CD4-positive, alpha-beta T cell treated with Interleukin-17A for 4 hours (primary cell): ENCODE measurements at regions not wholly inside any gene's neighbourhood (a gene's known extent, or its start where the extent isn't known, plus 50 kb on each side); places are given as distances from the start of the nearest gene placed in this dataset.
"Not testable (repeated sequence)": the region's sequence is repeated elsewhere in the genome, so short reads cannot be mapped to it uniquely, and the experiment has no call there.

Experiments used
- DNase-seq: peaks from one replicate; pipeline ENCODE4 v3.0.0-alpha.2; 2020; ENCODE audit warnings: mixed read lengths

- DNase-seq: no peak
Measured at GRCh38 chr1:29427614-29428279, 191.4 kb downstream of the PTPRU start.

- DNase-seq: no peak
Measured at GRCh38 chr1:29426701-29427279, 190.5 kb downstream of the PTPRU start.

- DNase-seq: no peak
Measured at GRCh38 chr1:29425631-29426030, 189.3 kb downstream of the PTPRU start.

- DNase-seq: no peak
Measured at GRCh38 chr1:29424266-29424665, 187.9 kb downstream of the PTPRU start.

GRCh38 chr1:29420202-29420601 is 183.9 kb downstream of the PTPRU start:
- DNase-seq: no peak

GRCh38 chr1:29417971-29418370 is 181.6 kb downstream of the PTPRU start:
- DNase-seq: no peak

GRCh38 chr1:29417147-29417858 is 181.0 kb downstream of the PTPRU start:
- DNase-seq: no peak

- DNase-seq: no peak
Measured at GRCh38 chr1:29416267-29417146, 180.2 kb downstream of the PTPRU start.

- no peak for DNase-seq
Measured at GRCh38 chr1:29415861-29416260, 179.5 kb downstream of the PTPRU start.

- DNase-seq: no peak
Measured at GRCh38 chr1:29415156-29415830, 179.0 kb downstream of the PTPRU start.

- DNase-seq: no peak
Measured at GRCh38 chr1:29414086-29414485, 177.8 kb downstream of the PTPRU start.

- no peak for DNase-seq
Measured at GRCh38 chr1:29413661-29414060, 177.3 kb downstream of the PTPRU start.

- no peak for DNase-seq
Measured at GRCh38 chr1:29412591-29412990, 176.3 kb downstream of the PTPRU start.

- no peak for DNase-seq
Measured at GRCh38 chr1:29410476-29410875, 174.2 kb downstream of the PTPRU start.

GRCh38 chr1:29409616-29410015 is 173.3 kb downstream of the PTPRU start:
- no peak for DNase-seq

GRCh38 chr1:29408831-29409605 is 172.7 kb downstream of the PTPRU start:
- DNase-seq: no peak

- DNase-seq: no peak
Measured at GRCh38 chr1:29406814-29407213, 170.5 kb downstream of the PTPRU start.

- DNase-seq: not testable (repeated sequence)
Measured at GRCh38 chr1:29400203-29400602, 163.9 kb downstream of the PTPRU start.

GRCh38 chr1:29399465-29399864 is 163.1 kb downstream of the PTPRU start:
- no peak for DNase-seq

GRCh38 chr1:29398431-29398830 is 162.1 kb downstream of the PTPRU start:
- DNase-seq: no peak

GRCh38 chr1:29397981-29398380 is 161.7 kb downstream of the PTPRU start:
- DNase-seq: no peak

- no peak for DNase-seq
Measured at GRCh38 chr1:29397256-29397590, 160.9 kb downstream of the PTPRU start.
